ENCODE measurements at regions not wholly inside any gene's neighbourhood (a gene's known extent, or its start where the extent isn't known, plus 50 kb on each side); places are given as distances from the start of the nearest gene placed in this dataset.
"Not testable (repeated sequence)": the region's sequence is repeated elsewhere in the genome, so short reads cannot be mapped to it uniquely, and the experiment has no call there.

GRCh38 chr4:163077680-163078079 lies 89.0 kb downstream of the NAF1 start:
- intact Hi-C loops (cut with micrococcal nuclease): no loop called here

- intact Hi-C loops (cut with micrococcal nuclease): no loop called here
Observed at GRCh38 chr4:163072222-163072621, 94.5 kb downstream of the NAF1 start.

GRCh38 chr4:163071308-163071707 lies 95.4 kb downstream of the NAF1 start:
- intact Hi-C loops (cut with micrococcal nuclease): no loop called here

- intact Hi-C loops (cut with micrococcal nuclease): no loop called here
Observed at GRCh38 chr4:163070023-163070422, 96.7 kb downstream of the NAF1 start.

- intact Hi-C loops (cut with micrococcal nuclease): no loop called here
Observed at GRCh38 chr4:163063891-163064290, 102.8 kb downstream of the NAF1 start.

GRCh38 chr4:163048447-163048846 lies 118.2 kb downstream of the NAF1 start:
- intact Hi-C loops (cut with micrococcal nuclease): loop anchor here (1.0 kb wide), 2 partner anchors 284 to 500 kb away; partner anchors contain the start of gene NPY1R

- intact Hi-C loops (cut with micrococcal nuclease): no loop called here
Observed at GRCh38 chr4:163042306-163042705, 124.4 kb downstream of the NAF1 start.

- intact Hi-C loops (cut with micrococcal nuclease): no loop called here
Observed at GRCh38 chr4:163017135-163017534, 149.6 kb downstream of the NAF1 start.

- intact Hi-C loops (cut with micrococcal nuclease): no loop called here
Observed at GRCh38 chr4:163012816-163013215, 153.9 kb downstream of the NAF1 start.

GRCh38 chr4:163003979-163004378 lies 162.7 kb downstream of the NAF1 start:
- intact Hi-C loops (cut with micrococcal nuclease): no loop called here

GRCh38 chr4:162988530-162988929 lies 178.2 kb downstream of the NAF1 start:
- intact Hi-C loops (cut with micrococcal nuclease): no loop called here

- intact Hi-C loops (cut with micrococcal nuclease): no loop called here
Observed at GRCh38 chr4:162985131-162985530, 181.6 kb downstream of the NAF1 start.

- intact Hi-C loops (cut with micrococcal nuclease): no loop called here
Observed at GRCh38 chr4:162984621-162985020, 182.1 kb downstream of the NAF1 start.

GRCh38 chr4:162981823-162982222 lies 184.9 kb downstream of the NAF1 start:
- intact Hi-C loops (cut with micrococcal nuclease): no loop called here

- intact Hi-C loops (cut with micrococcal nuclease): no loop called here
Observed at GRCh38 chr4:162978398-162978797, 188.3 kb downstream of the NAF1 start.

- intact Hi-C loops (cut with micrococcal nuclease): no loop called here
Observed at GRCh38 chr4:162977788-162978187, 188.9 kb downstream of the NAF1 start.

GRCh38 chr4:162972661-162973330 lies 193.9 kb downstream of the NAF1 start:
- intact Hi-C loops (cut with micrococcal nuclease): no loop called here

GRCh38 chr4:162969194-162969593 lies 197.5 kb downstream of the NAF1 start:
- intact Hi-C loops (cut with micrococcal nuclease): no loop called here

- intact Hi-C loops (cut with micrococcal nuclease): not testable (repeated sequence)
Observed at GRCh38 chr4:162965978-162966377, 200.7 kb downstream of the NAF1 start.

- intact Hi-C loops (cut with micrococcal nuclease): no loop called here
Observed at GRCh38 chr4:162959046-162959445, 207.6 kb downstream of the NAF1 start.

GRCh38 chr4:162957521-162958143 lies 209.1 kb downstream of the NAF1 start:
- intact Hi-C loops (cut with micrococcal nuclease): no loop called here

- intact Hi-C loops (cut with micrococcal nuclease): no loop called here
Observed at GRCh38 chr4:162954976-162955375, 211.7 kb downstream of the NAF1 start.

GRCh38 chr4:162952232-162952631 lies 214.5 kb downstream of the NAF1 start:
- intact Hi-C loops (cut with micrococcal nuclease): no loop called here
